ENCODE measurements at regions not wholly inside any gene's neighbourhood (a gene's known extent, or its start where the extent isn't known, plus 50 kb on each side); places are given as distances from the start of the nearest gene placed in this dataset.

- DNase-seq: no peak
Observed at GRCh38 chr1:25055324-25055780, 125.3 kb upstream of the RUNX3 start.

- DNase-seq: no peak
Observed at GRCh38 chr1:25054526-25055323, 124.6 kb upstream of the RUNX3 start.

GRCh38 chr1:25053576-25054250, 123.6 kb upstream of the RUNX3 start:
- no peak for DNase-seq

GRCh38 chr1:25051906-25052305, 121.8 kb upstream of the RUNX3 start:
- DNase-seq: no peak

- DNase-seq: no peak
Observed at GRCh38 chr1:25051504-25051903, 121.4 kb upstream of the RUNX3 start.

GRCh38 chr1:25050165-25050564, 120.1 kb upstream of the RUNX3 start:
- DNase-seq: no peak

- DNase-seq: no peak
Observed at GRCh38 chr1:25049190-25049589, 119.1 kb upstream of the RUNX3 start.

- no peak for DNase-seq
Observed at GRCh38 chr1:25048728-25049127, 118.7 kb upstream of the RUNX3 start.

- DNase-seq: no peak
Observed at GRCh38 chr1:25047506-25048240, 117.6 kb upstream of the RUNX3 start.

- no peak for DNase-seq
Observed at GRCh38 chr1:25046194-25046532, 116.1 kb upstream of the RUNX3 start.

- no peak for DNase-seq
Observed at GRCh38 chr1:25045480-25046193, 115.6 kb upstream of the RUNX3 start.

- DNase-seq: no peak
Observed at GRCh38 chr1:25043228-25043580, 113.1 kb upstream of the RUNX3 start.

- DNase-seq: no peak
Observed at GRCh38 chr1:25042331-25043227, 112.5 kb upstream of the RUNX3 start.

- DNase-seq: no peak
Observed at GRCh38 chr1:25041916-25042315, 111.8 kb upstream of the RUNX3 start.

- no peak for DNase-seq
Observed at GRCh38 chr1:25040122-25040685, 110.1 kb upstream of the RUNX3 start.

GRCh38 chr1:25039229-25039628, 109.2 kb upstream of the RUNX3 start:
- DNase-seq: no peak

GRCh38 chr1:25038699-25039098, 108.6 kb upstream of the RUNX3 start:
- no peak for DNase-seq

GRCh38 chr1:25037174-25038074, 107.3 kb upstream of the RUNX3 start:
- peak; percentile 85 for DNase-seq

- no peak for DNase-seq
Observed at GRCh38 chr1:25036117-25036546, 106.1 kb upstream of the RUNX3 start.

- no peak for DNase-seq
Observed at GRCh38 chr1:25035523-25036116, 105.5 kb upstream of the RUNX3 start.

Measured in activated CD4-positive, alpha-beta T cell treated with anti-CD3 and anti-CD28 coated beads, Interleukin-2, amount 50 U/mL, for 16 hours (primary cell).